OCI-LY7 (cell line): ENCODE measurements at regions not wholly inside any gene's neighbourhood (a gene's known extent, or its start where the extent isn't known, plus 50 kb on each side); places are given as distances from the start of the nearest gene placed in this dataset.

Experiments
- BruUV-seq: library from RNA; stranded (reverse); fragments of 400-500 nt; replicated peaks from 2 replicates; lab custom pipeline; 2021; lab: Mats Ljungman, UMichigan
- CTCF ChIA-PET: fragments of 300-600 bp; sonication (Branson Sonifier 250); formaldehyde crosslinking; loops from one replicate; lab custom pipeline; 2022; ENCODE audit warnings: antibody characterized with exemption; ENCODE audit not compliant: unreplicated experiment; lab: Charles Lee
- POLR2A ChIA-PET: fragments of 300-600 bp; sonication (Branson Sonifier 250); formaldehyde crosslinking; loops from one replicate; lab custom pipeline; 2022; ENCODE audit warnings: antibody characterized with exemption; lab: Charles Lee
- DNase-seq: peaks from one replicate; pipeline ENCODE4 v3.0.0-alpha.2; 2015; ENCODE audit warnings: low spot score
- H2AFZ ChIP-seq: fragments of 200-600 bp; sonication (generic), shearing (Covaris generic); 2 replicates; pipeline ENCODE4 v1.6.1; 2014; ENCODE audit warnings: mild to moderate bottlenecking, antibody characterized with exemption, low read length, moderate library complexity
- H3K27ac ChIP-seq: fragments of 200-600 bp; sonication (generic); 2 replicates; pipeline ENCODE4 v1.5.1; 2014; ENCODE audit warnings: mixed run types, low read depth, mild to moderate bottlenecking, moderate library complexity, low read length, inconsistent platforms; ENCODE audit not compliant: poor library complexity, severe bottlenecking
- H3K36me3 ChIP-seq: fragments of 200-600 bp; sonication (generic); 2 replicates; pipeline ENCODE4 v1.6.1; 2014; ENCODE audit warnings: mild to moderate bottlenecking, antibody characterized with exemption, low read length, moderate library complexity, mixed read lengths; ENCODE audit not compliant: insufficient read depth
- H3K4me1 ChIP-seq: fragments of 200-600 bp; sonication (generic); 2 replicates; pipeline ENCODE4 v1.5.1; 2014; ENCODE audit warnings: mild to moderate bottlenecking, low read length; ENCODE audit not compliant: insufficient read depth, poor library complexity, severe bottlenecking
- H3K4me2 ChIP-seq: fragments of 200-600 bp; sonication (generic); 2 replicates; pipeline ENCODE4 v1.6.1; 2014; ENCODE audit warnings: mild to moderate bottlenecking, low read length
- H3K4me3 ChIP-seq: fragments of 200-600 bp; sonication (generic); 2 replicates; pipeline ENCODE4 v1.5.1; 2014; ENCODE audit warnings: mild to moderate bottlenecking, low read depth, low read length; ENCODE audit not compliant: poor library complexity, severe bottlenecking
- H3K79me2 ChIP-seq: fragments of 200-600 bp; sonication (generic); 2 replicates; pipeline ENCODE4 v1.6.1; 2016; ENCODE audit warnings: low read depth, mild to moderate bottlenecking, low read length, moderate library complexity, mixed read lengths; ENCODE audit not compliant: insufficient read depth
- H3K9me2 ChIP-seq: fragments of 200-600 bp; sonication (generic); 2 replicates; pipeline ENCODE4 v1.6.1; 2016; ENCODE audit warnings: mild to moderate bottlenecking, low read length, mixed read lengths; ENCODE audit not compliant: insufficient read depth
- H3K9me3 ChIP-seq: fragments of 200-600 bp; sonication (generic); 2 replicates; pipeline ENCODE4 v1.6.1; 2014; ENCODE audit warnings: mild to moderate bottlenecking, mixed run types, low read length, mixed read lengths
- H4K20me1 ChIP-seq: fragments of 200-600 bp; sonication (generic); 2 replicates; pipeline ENCODE4 v1.6.1; 2014; ENCODE audit warnings: mild to moderate bottlenecking, antibody characterized with exemption, low read length, moderate library complexity, mixed read lengths; ENCODE audit not compliant: insufficient read depth
- EZH2phosphoT487 ChIP-seq: fragments of 200-600 bp; sonication (generic); IDR thresholded peaks from 2 replicates; pipeline ENCODE4 v1.6.1; 2018; ENCODE audit warnings: low read depth, borderline replicate concordance, mild to moderate bottlenecking, mixed run types, antibody characterized with exemption, low read length, moderate library complexity, mixed read lengths
- intact Hi-C: fragments of 100-400 bp; cut with micrococcal nuclease; formaldehyde crosslinking; loops from one replicate; pipeline ENCODE4 v1.10.0; 2022; ENCODE audit not compliant: unreplicated experiment
- TF ChIP-seq, protein P1 (sequence below): fragments of 200-600 bp; sonication (generic); conservative IDR thresholded peaks from 2 replicates; pipeline ENCODE4 v1.5.1; 2014; ENCODE audit warnings: mild to moderate bottlenecking, antibody characterized with exemption, low read length, moderate library complexity, mixed read lengths

DNA sequence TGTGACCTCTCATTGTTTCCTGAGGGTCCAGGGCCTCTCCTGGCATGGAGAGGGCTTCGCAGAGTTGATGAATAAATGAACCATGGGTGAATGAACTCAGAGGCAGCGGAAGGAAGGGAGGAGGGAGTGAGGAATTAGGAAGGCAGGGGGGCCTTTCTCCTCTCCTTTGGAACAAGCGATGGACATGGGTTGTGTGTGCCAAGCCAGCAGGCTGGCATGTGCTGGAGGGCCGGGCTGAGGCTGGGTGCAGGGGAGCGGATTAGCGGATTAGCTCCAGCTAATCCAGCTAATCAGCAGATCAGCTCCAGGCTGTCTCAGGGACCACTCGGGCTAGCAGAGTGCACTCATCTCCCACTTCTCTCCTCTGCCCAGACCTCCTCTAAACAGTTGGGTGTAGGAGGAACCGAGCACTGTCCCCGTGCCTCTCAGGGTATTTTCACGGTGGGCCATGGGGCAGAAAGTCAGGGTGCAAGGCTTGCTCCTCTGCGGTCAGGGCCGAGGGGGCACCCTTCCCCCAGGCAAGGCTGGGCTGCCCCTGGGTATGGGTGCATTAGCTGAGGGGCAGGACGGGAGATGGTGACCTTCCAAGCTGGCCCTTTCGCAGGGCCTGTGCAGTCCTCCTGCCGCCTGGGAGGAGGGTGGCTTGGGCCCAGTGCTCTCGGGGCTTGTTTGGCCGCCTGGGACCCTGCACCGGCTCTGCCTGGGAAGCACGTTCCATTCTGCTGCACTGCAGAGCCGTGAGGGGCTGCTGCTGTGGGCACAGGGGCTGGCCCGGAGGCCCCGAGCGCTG lies 120.3 kb upstream of the B3GAT1 start:
- no peaks in the 10 kb centered on the region for H3K9me2 ChIP-seq
- no peaks in the 10 kb centered on the region for H4K20me1 ChIP-seq
- no peak overlapping the region for H3K27ac ChIP-seq
- no TSS peak for BruUV-seq
- no peaks in the 10 kb centered on the region for H3K9me3 ChIP-seq
- DNase-seq: no peak
- H3K4me2 ChIP-seq: no peak overlapping the region
- H2AFZ ChIP-seq: no peak overlapping the region
- TF ChIP-seq EZH2phosphoT487: no peak
- TF ChIP-seq, protein P1, sequence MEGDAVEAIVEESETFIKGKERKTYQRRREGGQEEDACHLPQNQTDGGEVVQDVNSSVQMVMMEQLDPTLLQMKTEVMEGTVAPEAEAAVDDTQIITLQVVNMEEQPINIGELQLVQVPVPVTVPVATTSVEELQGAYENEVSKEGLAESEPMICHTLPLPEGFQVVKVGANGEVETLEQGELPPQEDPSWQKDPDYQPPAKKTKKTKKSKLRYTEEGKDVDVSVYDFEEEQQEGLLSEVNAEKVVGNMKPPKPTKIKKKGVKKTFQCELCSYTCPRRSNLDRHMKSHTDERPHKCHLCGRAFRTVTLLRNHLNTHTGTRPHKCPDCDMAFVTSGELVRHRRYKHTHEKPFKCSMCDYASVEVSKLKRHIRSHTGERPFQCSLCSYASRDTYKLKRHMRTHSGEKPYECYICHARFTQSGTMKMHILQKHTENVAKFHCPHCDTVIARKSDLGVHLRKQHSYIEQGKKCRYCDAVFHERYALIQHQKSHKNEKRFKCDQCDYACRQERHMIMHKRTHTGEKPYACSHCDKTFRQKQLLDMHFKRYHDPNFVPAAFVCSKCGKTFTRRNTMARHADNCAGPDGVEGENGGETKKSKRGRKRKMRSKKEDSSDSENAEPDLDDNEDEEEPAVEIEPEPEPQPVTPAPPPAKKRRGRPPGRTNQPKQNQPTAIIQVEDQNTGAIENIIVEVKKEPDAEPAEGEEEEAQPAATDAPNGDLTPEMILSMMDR: no peak
- H3K4me3 ChIP-seq: no peak overlapping the region
- ChIA-PET POLR2A (no interaction called here), CTCF (no interaction called here)
- H3K36me3 ChIP-seq: no peaks in the 10 kb centered on the region
- no peaks in the 10 kb centered on the region for H3K4me1 ChIP-seq
- H3K79me2 ChIP-seq: no peaks in the 10 kb centered on the region
- intact Hi-C loops: no loop called here

DNA sequence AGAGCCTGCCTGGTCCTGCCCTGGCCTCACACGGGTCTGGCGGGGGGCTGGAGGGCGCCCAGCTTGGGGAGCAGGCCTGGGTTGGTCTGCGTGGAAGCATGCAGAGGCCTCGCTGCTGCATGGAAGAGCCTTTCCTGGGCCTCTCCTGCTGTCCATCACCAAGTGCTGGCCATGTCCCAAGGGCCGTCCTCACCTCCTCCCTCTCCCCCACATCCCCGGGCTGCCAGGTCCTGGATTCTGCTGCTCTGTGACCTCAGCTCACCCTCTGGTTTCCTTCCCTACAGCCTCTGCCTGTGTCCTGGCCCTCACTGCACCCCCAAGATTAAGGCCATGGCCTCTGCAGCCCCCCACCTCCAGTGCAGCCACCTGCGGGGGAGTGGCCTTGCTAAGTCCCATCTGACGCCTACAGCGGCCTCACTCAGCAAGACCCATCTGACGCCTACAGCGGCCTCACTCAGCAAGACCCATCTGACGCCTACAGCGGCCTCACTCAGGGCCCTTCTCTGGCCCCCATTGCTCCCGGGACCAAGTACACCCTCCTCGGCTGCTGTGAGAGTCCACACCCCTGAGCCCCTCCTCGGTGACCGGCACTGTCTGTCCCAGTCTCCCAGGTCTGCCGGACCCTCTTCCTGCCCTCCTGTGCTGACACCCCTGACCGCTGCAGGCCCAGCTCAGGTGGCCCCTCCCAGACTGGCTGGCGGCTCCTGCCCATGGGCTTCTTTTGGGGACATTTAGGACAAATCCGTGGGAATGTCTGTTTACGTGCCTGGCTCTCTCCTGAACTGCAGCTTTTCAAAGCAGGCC lies 119.5 kb upstream of the B3GAT1 start:
- Histone ChIP-seq H3K9me3 (no peaks in the 10 kb centered on the region), H2AFZ (no peak overlapping the region), H4K20me1 (no peaks in the 10 kb centered on the region), H3K4me3 (no peak overlapping the region), H3K36me3 (no peaks in the 10 kb centered on the region), H3K4me2 (no peak overlapping the region), H3K4me1 (no peaks in the 10 kb centered on the region), H3K79me2 (no peaks in the 10 kb centered on the region), H3K27ac (no peak overlapping the region), H3K9me2 (no peaks in the 10 kb centered on the region)
- no peak for DNase-seq
- CTCF ChIA-PET: no interaction called here
- POLR2A ChIA-PET: no interaction called here
- TF ChIP-seq, protein P1: no peak
- TF ChIP-seq EZH2phosphoT487: no peak
- BruUV-seq: no TSS peak
- intact Hi-C loops: no loop called here
